Calu3 (cell line): ENCODE measurements at regions not wholly inside any gene's neighbourhood (a gene's known extent, or its start where the extent isn't known, plus 50 kb on each side); places are given as distances from the start of the nearest gene placed in this dataset.

ENCODE experiments used
- BruUV-seq: library from RNA; stranded (reverse); fragments of 400-500 nt; replicated peaks from 2 replicates; lab custom pipeline; 2021; lab: Mats Ljungman, UMichigan
- CTCF ChIA-PET: fragments of 300-600 bp; sonication (Branson Sonifier 250); formaldehyde crosslinking; loops from one replicate; lab custom pipeline; 2022; ENCODE audit warnings: antibody characterized with exemption; lab: Charles Lee
- DNase-seq: peaks from one replicate; pipeline ENCODE4 v3.0.0; 2022
- H3K27ac Mint-ChIP-seq: one replicate; pipeline ENCODE4 v1.8.0; 2022; ENCODE audit warnings: mixed read lengths; ENCODE audit not compliant: unreplicated experiment
- H3K27me3 Mint-ChIP-seq: one replicate; pipeline ENCODE4 v1.8.0; 2022; ENCODE audit warnings: mixed read lengths; ENCODE audit not compliant: unreplicated experiment
- H3K36me3 Mint-ChIP-seq: one replicate; pipeline ENCODE4 v1.8.0; 2022; ENCODE audit warnings: mild to moderate bottlenecking, moderate library complexity, mixed read lengths; ENCODE audit not compliant: insufficient read depth, unreplicated experiment
- H3K4me1 Mint-ChIP-seq: one replicate; pipeline ENCODE4 v1.8.0; 2022; ENCODE audit warnings: mild to moderate bottlenecking, low read depth, mixed read lengths; ENCODE audit not compliant: unreplicated experiment
- H3K4me3 Mint-ChIP-seq: one replicate; pipeline ENCODE4 v1.8.0; 2022; ENCODE audit warnings: mild to moderate bottlenecking, low read depth, moderate library complexity, mixed read lengths; ENCODE audit not compliant: unreplicated experiment
- H3K9me3 Mint-ChIP-seq: one replicate; pipeline ENCODE4 v1.8.0; 2022; ENCODE audit warnings: low read depth, mixed read lengths; ENCODE audit not compliant: unreplicated experiment
- CTCF ChIP-seq: fragments of 200-600 bp; IDR thresholded peaks from one replicate; pipeline ENCODE4 v1.8.0; 2022; ENCODE audit warnings: antibody characterized with exemption; ENCODE audit not compliant: unreplicated experiment
- intact Hi-C: fragments of 100-400 bp; cut with micrococcal nuclease; formaldehyde crosslinking; loops from one replicate; pipeline ENCODE4 v1.10.0; 2022; ENCODE audit not compliant: unreplicated experiment

- no peak overlapping the region for H3K4me3 Mint-ChIP-seq
- H3K4me1 Mint-ChIP-seq = peaks cover 11% of the 10 kb centered on the region
- peaks cover 80% of the 10 kb centered on the region for H3K27me3 Mint-ChIP-seq
- no peak overlapping the region for H3K27ac Mint-ChIP-seq
- CTCF ChIA-PET = no interaction called here
- DNase-seq = no peak
- no TSS peak for BruUV-seq
- no peaks in the 10 kb centered on the region for H3K36me3 Mint-ChIP-seq
- no peaks in the 10 kb centered on the region for H3K9me3 Mint-ChIP-seq
- intact Hi-C loops = no loop called here
- TF ChIP-seq CTCF = no peak
Measured at GRCh38 chr1:175841738-175842187, 98.4 kb upstream of the TNR start.

GRCh38 chr1:175840787-175841186 lies 97.4 kb upstream of the TNR start:
- Mint-ChIP-seq H3K4me3 (no peak overlapping the region), H3K27me3 (peaks cover 73% of the 10 kb centered on the region), H3K36me3 (no peaks in the 10 kb centered on the region), H3K27ac (no peak overlapping the region), H3K4me1 (peaks cover 11% of the 10 kb centered on the region), H3K9me3 (no peaks in the 10 kb centered on the region)
- no peak for TF ChIP-seq CTCF
- no TSS peak for BruUV-seq
- CTCF ChIA-PET = interaction anchor here (0.6 kb wide), 1 partner anchor 678 kb away, joined by 3 read pairs; no protein-coding TSS in a partner anchor
- intact Hi-C loops = no loop called here
- no peak for DNase-seq

DNA sequence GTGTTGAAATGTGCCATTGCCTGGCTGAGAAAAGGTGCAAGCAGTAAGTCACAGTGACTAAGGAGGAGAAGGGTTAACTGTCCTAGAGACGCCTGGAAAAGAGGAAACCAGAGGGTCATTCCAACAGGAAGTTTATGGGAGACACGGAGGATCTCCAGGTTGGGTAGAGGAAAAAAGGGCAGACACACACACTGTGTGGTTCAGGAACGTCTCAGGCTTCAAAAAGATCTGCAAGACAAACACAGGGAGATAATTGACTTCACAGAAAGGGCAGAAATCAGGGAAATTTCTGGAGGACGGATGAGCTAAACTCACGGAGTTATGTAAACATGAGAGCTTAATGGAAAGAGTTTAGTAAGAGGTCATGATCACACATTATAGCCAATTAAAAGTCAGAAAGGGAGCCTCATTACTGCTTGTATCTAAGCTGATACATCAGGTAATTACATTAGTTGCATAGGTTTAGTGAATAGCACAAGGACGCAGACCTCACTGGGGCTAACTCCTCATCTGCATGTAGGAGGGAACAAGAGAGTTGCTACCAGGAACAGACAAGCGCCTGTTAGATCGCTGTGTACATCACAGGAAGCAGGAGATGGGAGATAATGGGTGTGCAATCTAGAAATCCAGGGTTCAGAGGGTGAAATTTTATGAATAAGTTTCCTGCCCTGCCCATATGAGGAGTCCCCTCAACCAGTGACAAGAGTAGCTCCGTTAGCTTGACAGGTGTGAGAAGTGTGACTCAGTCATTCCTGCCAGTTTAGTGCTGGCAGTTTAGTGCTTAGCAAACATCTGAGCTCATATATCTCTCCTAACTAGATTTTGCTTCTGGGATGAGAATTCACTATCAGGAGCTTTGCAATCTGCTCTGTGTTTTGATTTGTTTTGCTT lies 96.6 kb upstream of the TNR start:
- H3K4me3 Mint-ChIP-seq = peak overlapping the region; percentile 18
- CTCF ChIA-PET = interaction anchor here (0.6 kb wide), 1 partner anchor 679 kb away, joined by 3 read pairs; no protein-coding TSS in a partner anchor
- no peak overlapping the region for H3K27ac Mint-ChIP-seq
- DNase-seq = no peak
- no peaks in the 10 kb centered on the region for H3K9me3 Mint-ChIP-seq
- TF ChIP-seq CTCF = no peak
- H3K4me1 Mint-ChIP-seq = peaks cover 11% of the 10 kb centered on the region
- peaks cover 66% of the 10 kb centered on the region for H3K27me3 Mint-ChIP-seq
- H3K36me3 Mint-ChIP-seq = no peaks in the 10 kb centered on the region
- BruUV-seq = no TSS peak
- intact Hi-C loops = no loop called here

GRCh38 chr1:175834597-175834996 lies 91.2 kb upstream of the TNR start:
- Mint-ChIP-seq H3K4me1 (peaks cover 3% of the 10 kb centered on the region), H3K9me3 (no peaks in the 10 kb centered on the region), H3K27me3 (peaks cover 12% of the 10 kb centered on the region), H3K27ac (no peak overlapping the region), H3K36me3 (no peaks in the 10 kb centered on the region), H3K4me3 (no peak overlapping the region)
- CTCF ChIA-PET = no interaction called here
- no TSS peak for BruUV-seq
- DNase-seq = no peak
- intact Hi-C loops = no loop called here
- no peak for TF ChIP-seq CTCF
